ENCODE measurements at regions not wholly inside any gene's neighbourhood (a gene's known extent, or its start where the extent isn't known, plus 50 kb on each side); places are given as distances from the start of the nearest gene placed in this dataset.
A peak's percentile ranks its signal among the peaks of the same experiment; 100 is the strongest.

- DNase-seq = peak; percentile 35
Observed at GRCh38 chr10:63866075-63866746, 345.0 kb downstream of the REEP3 start.

- no peak for DNase-seq
Observed at GRCh38 chr10:63866747-63867140, 345.5 kb downstream of the REEP3 start.

- DNase-seq = no peak
Observed at GRCh38 chr10:63878428-63878827, 357.2 kb downstream of the REEP3 start.

- no peak for DNase-seq
Observed at GRCh38 chr10:63883861-63884260, 362.7 kb downstream of the REEP3 start.

GRCh38 chr10:63884426-63884825 is 363.2 kb downstream of the REEP3 start:
- DNase-seq = no peak

DNA sequence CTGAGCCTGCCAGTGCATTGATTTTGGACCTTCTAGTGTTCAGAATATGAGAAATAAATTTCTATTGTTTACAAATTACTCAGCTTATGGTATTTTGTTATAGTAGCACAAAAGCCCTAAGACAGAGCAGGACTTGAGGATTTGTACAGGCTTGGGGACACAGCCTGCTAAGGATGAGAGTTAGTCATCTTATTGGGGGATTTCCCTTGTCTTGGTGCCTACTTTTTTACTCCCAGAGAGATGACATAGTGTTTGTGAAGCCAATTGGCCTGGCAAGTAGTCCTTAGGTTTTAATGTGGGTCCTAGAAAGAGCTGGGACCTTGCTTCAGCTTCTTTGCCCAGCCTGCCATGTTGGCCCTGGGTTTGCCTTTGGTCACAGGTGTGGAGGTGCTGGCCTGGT is 364.0 kb downstream of the REEP3 start:
- no peak for DNase-seq

DNA sequence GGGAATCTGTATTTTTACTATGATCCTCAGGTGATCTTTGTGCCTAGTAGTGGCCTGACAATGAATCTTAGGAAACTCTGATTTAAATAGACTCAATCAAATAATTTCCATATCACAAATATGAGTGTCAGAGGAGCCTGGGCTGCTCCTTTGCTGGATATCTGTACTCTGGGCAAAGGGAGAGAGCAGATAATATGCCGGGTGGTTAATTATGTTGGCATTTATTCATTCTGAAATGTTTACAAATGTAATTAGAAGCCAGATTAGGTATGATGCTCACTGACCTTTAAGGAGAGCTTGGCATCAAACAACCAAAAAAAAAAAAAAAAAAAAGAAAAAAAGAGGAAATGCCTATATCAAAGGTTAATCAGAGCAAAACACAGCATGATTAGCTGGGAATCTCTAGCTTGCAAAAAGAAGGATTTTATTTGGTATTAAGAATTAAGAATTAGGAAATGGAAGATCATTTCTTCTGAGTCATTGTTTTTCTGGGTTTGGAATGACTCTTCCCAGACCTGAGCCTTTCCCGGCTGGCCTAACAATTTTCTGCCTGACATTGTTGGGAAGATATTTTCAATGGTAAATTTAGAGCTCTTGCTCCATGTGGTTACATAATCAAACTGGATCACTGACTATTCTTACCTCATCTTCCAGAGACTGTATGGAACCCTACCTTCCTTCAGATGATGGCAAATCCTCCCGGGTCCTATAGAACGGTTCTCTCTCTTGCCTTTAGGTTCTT is 365.3 kb downstream of the REEP3 start:
- DNase-seq = no peak

- DNase-seq = no peak
Observed at GRCh38 chr10:63887023-63887589, 365.9 kb downstream of the REEP3 start.

DNA sequence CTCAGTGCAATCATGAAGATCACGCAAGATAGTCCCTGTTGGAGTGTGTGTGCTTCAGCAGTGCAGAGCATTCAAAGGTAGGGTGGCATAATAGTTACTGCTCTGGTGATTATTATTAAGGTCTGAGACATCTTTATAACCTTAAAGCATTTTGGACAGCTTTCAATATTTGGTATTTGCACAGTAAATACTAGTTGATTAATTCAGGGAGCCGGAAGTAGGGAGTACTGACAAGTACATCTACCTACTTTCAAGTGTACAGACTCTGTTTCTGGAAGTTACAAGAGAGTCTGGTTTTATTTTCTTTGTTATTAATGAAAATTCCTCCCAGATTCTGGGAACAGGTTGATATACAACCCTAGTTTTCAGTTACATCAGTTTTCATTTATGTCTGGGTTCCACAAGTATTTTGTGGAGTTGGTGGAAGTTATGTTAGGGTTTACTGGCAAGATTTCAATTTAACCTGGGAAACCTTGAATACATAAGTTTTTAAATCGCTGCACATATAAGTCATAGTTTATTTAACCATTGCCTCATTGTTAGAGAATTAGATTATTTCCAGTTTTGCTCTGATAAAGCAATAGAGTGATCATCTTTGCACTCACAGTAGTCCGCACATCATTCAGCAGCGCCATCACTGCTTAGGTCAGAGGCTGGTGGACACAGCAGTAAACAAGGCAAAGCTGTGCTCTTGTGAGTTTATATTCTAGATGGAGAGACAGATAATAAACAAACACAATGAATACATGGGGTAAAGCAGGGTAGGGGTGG is 366.6 kb downstream of the REEP3 start:
- DNase-seq = no peak

- DNase-seq = no peak
Observed at GRCh38 chr10:63889803-63890202, 368.6 kb downstream of the REEP3 start.

GRCh38 chr10:63896992-63897391 is 375.8 kb downstream of the REEP3 start:
- DNase-seq = no peak

DNA sequence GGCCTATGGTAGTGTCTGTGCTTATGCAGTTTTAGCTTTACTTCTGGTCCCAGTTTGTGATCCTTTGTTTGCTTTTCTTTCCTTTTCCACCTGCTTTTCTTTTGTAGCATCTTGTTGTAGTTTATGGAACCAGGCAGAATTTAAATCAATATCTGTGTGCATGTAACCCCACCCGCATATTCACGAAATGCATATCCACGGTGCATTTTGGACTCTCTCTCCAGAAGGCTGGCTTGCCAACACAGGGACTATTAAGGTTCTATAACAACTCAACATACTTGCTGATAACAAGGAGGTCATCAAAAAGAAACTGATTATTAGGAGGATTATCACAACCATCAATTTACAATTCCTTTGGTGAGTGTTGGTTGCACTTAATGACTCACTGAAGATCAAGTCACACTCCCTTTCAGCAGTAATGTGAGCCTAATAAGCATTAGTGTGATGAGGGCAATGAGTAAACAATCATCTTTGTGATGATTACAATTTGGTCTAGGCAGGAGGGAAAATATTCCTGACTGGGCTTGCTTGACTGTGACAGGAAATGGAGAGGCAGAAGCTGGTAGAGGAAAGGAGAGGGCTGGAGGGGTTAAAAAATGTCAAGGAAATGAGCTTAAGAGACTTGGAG is 378.6 kb downstream of the REEP3 start:
- DNase-seq = no peak

- DNase-seq = no peak
Observed at GRCh38 chr10:63901228-63901627, 380.0 kb downstream of the REEP3 start.

GRCh38 chr10:63901881-63902280 is 380.7 kb downstream of the REEP3 start:
- DNase-seq = no peak

GRCh38 chr10:63910806-63911205 is 389.6 kb downstream of the REEP3 start:
- DNase-seq = no peak

- DNase-seq = no peak
Observed at GRCh38 chr10:63915240-63915639, 394.0 kb downstream of the REEP3 start.

GRCh38 chr10:63917363-63917762 is 396.2 kb downstream of the REEP3 start:
- DNase-seq = no peak

DNA sequence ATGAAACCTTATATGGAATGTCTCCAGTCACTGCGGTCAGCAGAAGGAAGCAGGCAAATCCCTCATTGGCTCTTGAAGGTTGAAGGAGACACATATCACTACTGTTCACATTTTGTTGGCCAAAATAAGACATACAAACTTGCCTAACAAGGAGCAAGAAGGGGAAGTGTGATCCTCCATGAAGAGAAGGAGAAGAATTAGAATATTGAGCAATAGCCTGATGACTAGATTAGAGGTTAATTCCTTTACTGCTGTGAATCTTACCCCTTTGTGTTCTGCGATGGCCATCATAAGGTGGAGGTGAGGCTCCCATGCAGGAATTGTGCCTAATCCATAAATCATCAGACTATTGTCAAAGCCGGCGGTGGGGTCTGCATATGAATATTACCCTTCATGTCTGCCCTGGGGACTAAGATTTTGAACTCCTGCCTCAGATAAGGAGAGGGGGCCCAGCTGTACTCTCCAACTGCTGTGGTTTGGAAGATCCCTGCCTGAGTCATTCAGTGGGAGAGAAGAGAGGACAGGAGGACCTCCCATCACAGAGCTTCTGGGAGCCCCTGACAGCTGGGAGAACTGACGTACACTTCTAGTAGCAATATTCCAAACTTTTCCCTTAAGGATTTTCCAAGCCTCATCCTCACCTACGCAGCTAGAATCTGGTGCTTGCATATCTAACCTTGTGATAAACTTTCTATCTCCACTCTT is 398.5 kb downstream of the REEP3 start:
- DNase-seq = no peak

DNA sequence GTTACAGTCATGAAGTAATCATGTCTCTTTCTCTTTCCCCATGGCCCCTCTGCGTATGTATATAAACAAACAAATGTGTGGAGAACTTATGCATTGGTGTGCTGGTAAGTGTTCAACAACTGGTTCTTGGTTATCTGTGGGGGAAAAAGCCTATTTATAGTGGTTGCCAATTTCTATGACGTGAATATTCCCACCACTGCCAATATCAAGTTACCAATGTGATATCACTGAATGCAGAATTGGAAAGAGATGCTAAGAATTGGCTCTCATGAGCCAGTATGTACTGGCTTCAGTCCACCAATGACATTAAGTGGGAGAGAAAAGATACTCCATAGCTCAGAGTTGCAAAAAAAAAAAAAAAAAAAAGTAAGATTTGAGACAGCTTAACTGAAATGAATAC is 399.7 kb downstream of the REEP3 start:
- no peak for DNase-seq

DNA sequence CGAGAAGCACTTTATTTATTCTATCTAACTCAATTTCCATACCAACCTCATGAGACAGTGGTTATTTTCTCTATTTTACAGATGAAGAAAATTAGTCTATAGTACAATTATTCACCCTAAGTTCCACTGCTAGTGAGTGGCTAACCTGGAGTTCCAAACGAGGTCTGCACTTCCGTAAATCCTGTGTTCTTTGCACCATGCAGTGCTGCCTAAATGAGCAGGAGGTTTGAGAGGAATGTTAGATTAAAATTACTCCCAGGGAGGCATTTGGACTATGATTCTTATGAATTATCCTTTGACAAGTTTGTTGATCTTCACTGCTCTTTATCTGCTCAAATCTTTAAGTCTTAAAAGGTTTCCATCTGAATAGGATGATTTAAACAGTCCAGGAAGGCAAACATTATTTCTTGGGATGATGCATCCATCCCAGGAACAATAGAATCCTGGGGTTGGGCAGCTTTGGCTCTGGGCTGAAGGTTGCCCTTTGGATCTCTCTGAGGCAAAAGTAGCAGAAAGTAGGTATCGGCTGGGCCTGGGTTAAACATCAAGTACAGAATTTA is 400.8 kb downstream of the REEP3 start:
- no peak for DNase-seq

DNA sequence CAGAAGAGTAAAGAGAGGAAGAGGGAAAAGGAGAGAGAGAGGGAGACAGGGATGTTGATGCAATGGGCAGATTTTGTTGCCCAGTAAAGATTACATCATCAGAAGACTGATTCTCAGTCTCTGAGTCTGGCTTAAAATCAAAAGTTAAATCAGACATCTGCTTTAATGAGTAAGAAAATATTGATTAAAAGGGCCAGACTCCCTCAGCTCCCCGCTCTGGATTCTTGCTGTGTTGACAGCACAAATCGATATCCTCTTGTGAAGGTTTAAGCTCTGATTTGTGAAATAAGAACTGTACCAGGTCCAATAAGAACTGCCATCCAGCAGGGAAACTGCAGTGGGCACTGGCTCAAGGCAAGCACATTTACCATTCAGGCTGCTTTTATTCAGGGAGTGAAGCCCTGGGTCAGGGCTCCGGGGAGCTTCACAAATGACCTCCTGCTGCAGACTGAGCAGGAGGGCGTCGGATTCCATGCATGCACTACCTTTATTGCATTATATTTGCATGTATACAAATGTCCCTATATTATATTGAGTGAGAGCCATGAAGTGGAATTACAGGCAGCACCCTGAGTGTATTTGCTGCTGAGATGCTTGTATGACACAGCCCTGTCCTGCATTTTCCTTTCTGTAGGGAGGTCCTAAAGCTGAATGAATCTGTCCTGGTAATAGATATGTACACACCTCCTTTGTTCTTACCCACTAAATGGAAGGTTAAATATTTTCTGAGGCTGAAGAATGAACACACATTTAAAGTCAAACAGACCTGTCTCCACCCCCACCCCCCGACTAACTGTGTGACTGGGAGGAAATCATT is 401.5 kb downstream of the REEP3 start:
- DNase-seq = no peak

All from CD4-positive, alpha-beta T cell treated with Interleukin-10 for 1 hour (primary cell).